GM23338 (cell line): ENCODE measurements at regions not wholly inside any gene's neighbourhood (a gene's known extent, or its start where the extent isn't known, plus 50 kb on each side); places are given as distances from the start of the nearest gene placed in this dataset.

Experiments
- ATAC-seq: fragments of 200-7000 bp; cut with Tn5 transposase; 3 replicates; pipeline ENCODE4 v1.9.1; 2020
- DNase-seq: peaks from one replicate; pipeline ENCODE4 v3.0.0-alpha.2; 2015; ENCODE audit warnings: low spot score
- H2AFZ ChIP-seq: fragments of 200-600 bp; sonication (generic); 2 replicates; pipeline ENCODE4 v1.8.0; 2016; ENCODE audit warnings: antibody characterized with exemption, mild to moderate bottlenecking, moderate library complexity
- H3F3A ChIP-seq: fragments of 200-600 bp; sonication (generic); replicated peaks from 2 replicates; pipeline ENCODE4 v1.8.0; 2017; ENCODE audit warnings: antibody characterized with exemption, mixed run types, low read depth
- H3K27ac ChIP-seq: fragments of 200-600 bp; sonication (generic); 2 replicates; pipeline ENCODE4 v1.6.1; 2016; ENCODE audit warnings: low read depth
- H3K27me3 ChIP-seq: fragments of 200-600 bp; sonication (generic); 2 replicates; pipeline ENCODE4 v1.8.0; 2016; ENCODE audit warnings: mild to moderate bottlenecking, mixed run types, moderate library complexity; ENCODE audit not compliant: insufficient read depth
- H3K36me3 ChIP-seq: fragments of 200-600 bp; sonication (generic); 2 replicates; pipeline ENCODE4 v1.8.0; 2016; ENCODE audit warnings: mild to moderate bottlenecking; ENCODE audit not compliant: insufficient read depth
- H3K4me1 ChIP-seq: fragments of 200-600 bp; sonication (generic); 2 replicates; pipeline ENCODE4 v1.8.0; 2016; ENCODE audit warnings: mild to moderate bottlenecking, moderate library complexity; ENCODE audit not compliant: insufficient read depth
- H3K4me2 ChIP-seq: fragments of 200-600 bp; sonication (generic); 2 replicates; pipeline ENCODE4 v1.7.1; 2017; ENCODE audit warnings: mixed run types
- H3K4me3 ChIP-seq: fragments of 200-600 bp; sonication (generic); 2 replicates; pipeline ENCODE4 v1.6.1; 2016; ENCODE audit warnings: mixed run types
- H3K79me2 ChIP-seq: fragments of 200-600 bp; sonication (generic); replicated peaks from 2 replicates; pipeline ENCODE4 v1.8.0; 2017; ENCODE audit warnings: mild to moderate bottlenecking; ENCODE audit not compliant: insufficient read depth
- H3K9me2 ChIP-seq: fragments of 200-600 bp; sonication (generic); 2 replicates; pipeline ENCODE4 v1.8.0; 2017; ENCODE audit not compliant: insufficient read depth
- H4K20me1 ChIP-seq: fragments of 200-600 bp; sonication (generic); replicated peaks from 2 replicates; pipeline ENCODE4 v1.8.0; 2017; ENCODE audit warnings: mild to moderate bottlenecking; ENCODE audit not compliant: insufficient read depth
- H3K27ac Mint-ChIP-seq: 2 replicates; pipeline ENCODE4 v1.8.0; 2020; ENCODE audit warnings: inconsistent platforms, mild to moderate bottlenecking, moderate library complexity, mixed read lengths
- H3K27me3 Mint-ChIP-seq: 3 replicates; pipeline ENCODE4 v1.8.0; 2022; ENCODE audit warnings: low read depth, mild to moderate bottlenecking, moderate library complexity, mixed read lengths, inconsistent platforms; ENCODE audit not compliant: insufficient read depth, poor library complexity
- H3K36me3 Mint-ChIP-seq: 3 replicates; pipeline ENCODE4 v1.8.0; 2021; ENCODE audit warnings: low read depth, mild to moderate bottlenecking, inconsistent platforms, moderate library complexity, mixed read lengths
- H3K4me1 Mint-ChIP-seq: 3 replicates; pipeline ENCODE4 v1.8.0; 2020; ENCODE audit warnings: mild to moderate bottlenecking, inconsistent platforms, mixed read lengths
- H3K4me3 Mint-ChIP-seq: 3 replicates; pipeline ENCODE4 v1.8.0; 2021; ENCODE audit warnings: moderate library complexity, mild to moderate bottlenecking, inconsistent platforms, mixed read lengths
- H3K9me3 Mint-ChIP-seq: 3 replicates; pipeline ENCODE4 v1.8.0; 2020; ENCODE audit warnings: moderate library complexity, mild to moderate bottlenecking, inconsistent platforms, mixed read lengths
- CREB1 ChIP-seq: fragments of 250-450 bp; sonication (Bioruptor Pico); IDR thresholded peaks from 2 replicates; pipeline ENCODE4 v1.5.0; 2020; ENCODE audit warnings: low read depth, mild to moderate bottlenecking, moderate library complexity
- EZH2 ChIP-seq: fragments of 200-600 bp; sonication (generic); IDR thresholded peaks from one replicate; pipeline ENCODE4 v1.8.0; 2017; ENCODE audit warnings: antibody characterized with exemption, mild to moderate bottlenecking, low read depth; ENCODE audit not compliant: unreplicated experiment
- EZH2phosphoT487 ChIP-seq: fragments of 200-600 bp; sonication (generic); IDR thresholded peaks from one replicate; pipeline ENCODE4 v1.8.1; 2018; ENCODE audit warnings: antibody characterized with exemption; ENCODE audit not compliant: unreplicated experiment
- JUNB ChIP-seq: IDR thresholded peaks from one replicate; pipeline ENCODE4 v1.6.1; 2016; ENCODE audit warnings: antibody characterized with exemption; ENCODE audit not compliant: unreplicated experiment
- NANOG ChIP-seq: IDR thresholded peaks from 2 replicates; pipeline ENCODE4 v1.6.1; 2016; ENCODE audit warnings: antibody characterized with exemption, borderline replicate concordance
- POLR2AphosphoS5 ChIP-seq: IDR thresholded peaks from 2 replicates; pipeline ENCODE4 v1.6.1; 2016; ENCODE audit warnings: antibody characterized with exemption, low read depth
- STAT1 ChIP-seq: IDR thresholded peaks from one replicate; pipeline ENCODE4 v1.6.1; 2016; ENCODE audit warnings: antibody characterized with exemption; ENCODE audit not compliant: unreplicated experiment
- ZNF114 ChIP-seq: fragments of 250-450 bp; sonication (Bioruptor Pico); IDR thresholded peaks from 2 replicates; pipeline ENCODE4 v1.5.0; 2020; ENCODE audit warnings: mild to moderate bottlenecking, moderate library complexity
- ZNF331 ChIP-seq: fragments of 250-450 bp; sonication (Bioruptor Pico); IDR thresholded peaks from 2 replicates; pipeline ENCODE4 v1.5.0; 2020; ENCODE audit warnings: low read depth, mild to moderate bottlenecking, moderate library complexity
- TF ChIP-seq, protein P1 (sequence below): IDR thresholded peaks from 2 replicates; pipeline ENCODE4 v1.6.1; 2016; ENCODE audit warnings: antibody characterized with exemption
- TF ChIP-seq, protein P2 (sequence below): IDR thresholded peaks from one replicate; pipeline ENCODE4 v1.6.1; 2018; ENCODE audit warnings: antibody characterized with exemption; ENCODE audit not compliant: unreplicated experiment
- TF ChIP-seq, protein P3 (sequence below): fragments of 250-450 bp; sonication (Bioruptor Pico); IDR thresholded peaks from 2 replicates; pipeline ENCODE4 v1.5.0; 2020; ENCODE audit warnings: mild to moderate bottlenecking, moderate library complexity
- TF ChIP-seq, protein P4 (sequence below), 2 experiments: fragments of 200-600 bp in 1 of 2; sonication (generic) in 1 of 2; conservative IDR thresholded peaks; 2 replicates each; pipeline versions ENCODE4 v1.5.1 to v1.6.1; 2016 to 2017; ENCODE audit warnings: antibody characterized with exemption in 2 of 2, low read depth in 2 of 2, mild to moderate bottlenecking in 2 of 2, moderate library complexity in 1 of 2

GRCh38 chr11:10993186-10993585 lies 135.3 kb upstream of the ZBED5 start:
- Mint-ChIP-seq H3K27me3 (peaks cover 7% of the 10 kb centered on the region), H3K36me3 (no peaks in the 10 kb centered on the region), H3K9me3 (peaks cover 8% of the 10 kb centered on the region; the same call in 2 of the 3 replicates), H3K4me1 (no peaks in the 10 kb centered on the region), H3K4me3 (no peak overlapping the region), H3K27ac (no peak overlapping the region)
- ATAC-seq (no peak), DNase-seq (no peak)
- H4K20me1 ChIP-seq = no peaks in the 10 kb centered on the region
- H3K27ac ChIP-seq = no peak overlapping the region
- H3K4me1 ChIP-seq = no peaks in the 10 kb centered on the region
- TF ChIP-seq, protein P1, sequence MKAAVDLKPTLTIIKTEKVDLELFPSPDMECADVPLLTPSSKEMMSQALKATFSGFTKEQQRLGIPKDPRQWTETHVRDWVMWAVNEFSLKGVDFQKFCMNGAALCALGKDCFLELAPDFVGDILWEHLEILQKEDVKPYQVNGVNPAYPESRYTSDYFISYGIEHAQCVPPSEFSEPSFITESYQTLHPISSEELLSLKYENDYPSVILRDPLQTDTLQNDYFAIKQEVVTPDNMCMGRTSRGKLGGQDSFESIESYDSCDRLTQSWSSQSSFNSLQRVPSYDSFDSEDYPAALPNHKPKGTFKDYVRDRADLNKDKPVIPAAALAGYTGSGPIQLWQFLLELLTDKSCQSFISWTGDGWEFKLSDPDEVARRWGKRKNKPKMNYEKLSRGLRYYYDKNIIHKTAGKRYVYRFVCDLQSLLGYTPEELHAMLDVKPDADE = no peak
- no peak for TF ChIP-seq STAT1
- no peak for TF ChIP-seq NANOG
- TF ChIP-seq POLR2AphosphoS5 = no peak
- no peak for TF ChIP-seq EZH2
- TF ChIP-seq CREB1 (CRISPR knock-in tag) = no peak
- TF ChIP-seq, protein P2, sequence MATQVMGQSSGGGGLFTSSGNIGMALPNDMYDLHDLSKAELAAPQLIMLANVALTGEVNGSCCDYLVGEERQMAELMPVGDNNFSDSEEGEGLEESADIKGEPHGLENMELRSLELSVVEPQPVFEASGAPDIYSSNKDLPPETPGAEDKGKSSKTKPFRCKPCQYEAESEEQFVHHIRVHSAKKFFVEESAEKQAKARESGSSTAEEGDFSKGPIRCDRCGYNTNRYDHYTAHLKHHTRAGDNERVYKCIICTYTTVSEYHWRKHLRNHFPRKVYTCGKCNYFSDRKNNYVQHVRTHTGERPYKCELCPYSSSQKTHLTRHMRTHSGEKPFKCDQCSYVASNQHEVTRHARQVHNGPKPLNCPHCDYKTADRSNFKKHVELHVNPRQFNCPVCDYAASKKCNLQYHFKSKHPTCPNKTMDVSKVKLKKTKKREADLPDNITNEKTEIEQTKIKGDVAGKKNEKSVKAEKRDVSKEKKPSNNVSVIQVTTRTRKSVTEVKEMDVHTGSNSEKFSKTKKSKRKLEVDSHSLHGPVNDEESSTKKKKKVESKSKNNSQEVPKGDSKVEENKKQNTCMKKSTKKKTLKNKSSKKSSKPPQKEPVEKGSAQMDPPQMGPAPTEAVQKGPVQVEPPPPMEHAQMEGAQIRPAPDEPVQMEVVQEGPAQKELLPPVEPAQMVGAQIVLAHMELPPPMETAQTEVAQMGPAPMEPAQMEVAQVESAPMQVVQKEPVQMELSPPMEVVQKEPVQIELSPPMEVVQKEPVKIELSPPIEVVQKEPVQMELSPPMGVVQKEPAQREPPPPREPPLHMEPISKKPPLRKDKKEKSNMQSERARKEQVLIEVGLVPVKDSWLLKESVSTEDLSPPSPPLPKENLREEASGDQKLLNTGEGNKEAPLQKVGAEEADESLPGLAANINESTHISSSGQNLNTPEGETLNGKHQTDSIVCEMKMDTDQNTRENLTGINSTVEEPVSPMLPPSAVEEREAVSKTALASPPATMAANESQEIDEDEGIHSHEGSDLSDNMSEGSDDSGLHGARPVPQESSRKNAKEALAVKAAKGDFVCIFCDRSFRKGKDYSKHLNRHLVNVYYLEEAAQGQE = no peak
- no peak for TF ChIP-seq JUNB
- TF ChIP-seq, protein P3, sequence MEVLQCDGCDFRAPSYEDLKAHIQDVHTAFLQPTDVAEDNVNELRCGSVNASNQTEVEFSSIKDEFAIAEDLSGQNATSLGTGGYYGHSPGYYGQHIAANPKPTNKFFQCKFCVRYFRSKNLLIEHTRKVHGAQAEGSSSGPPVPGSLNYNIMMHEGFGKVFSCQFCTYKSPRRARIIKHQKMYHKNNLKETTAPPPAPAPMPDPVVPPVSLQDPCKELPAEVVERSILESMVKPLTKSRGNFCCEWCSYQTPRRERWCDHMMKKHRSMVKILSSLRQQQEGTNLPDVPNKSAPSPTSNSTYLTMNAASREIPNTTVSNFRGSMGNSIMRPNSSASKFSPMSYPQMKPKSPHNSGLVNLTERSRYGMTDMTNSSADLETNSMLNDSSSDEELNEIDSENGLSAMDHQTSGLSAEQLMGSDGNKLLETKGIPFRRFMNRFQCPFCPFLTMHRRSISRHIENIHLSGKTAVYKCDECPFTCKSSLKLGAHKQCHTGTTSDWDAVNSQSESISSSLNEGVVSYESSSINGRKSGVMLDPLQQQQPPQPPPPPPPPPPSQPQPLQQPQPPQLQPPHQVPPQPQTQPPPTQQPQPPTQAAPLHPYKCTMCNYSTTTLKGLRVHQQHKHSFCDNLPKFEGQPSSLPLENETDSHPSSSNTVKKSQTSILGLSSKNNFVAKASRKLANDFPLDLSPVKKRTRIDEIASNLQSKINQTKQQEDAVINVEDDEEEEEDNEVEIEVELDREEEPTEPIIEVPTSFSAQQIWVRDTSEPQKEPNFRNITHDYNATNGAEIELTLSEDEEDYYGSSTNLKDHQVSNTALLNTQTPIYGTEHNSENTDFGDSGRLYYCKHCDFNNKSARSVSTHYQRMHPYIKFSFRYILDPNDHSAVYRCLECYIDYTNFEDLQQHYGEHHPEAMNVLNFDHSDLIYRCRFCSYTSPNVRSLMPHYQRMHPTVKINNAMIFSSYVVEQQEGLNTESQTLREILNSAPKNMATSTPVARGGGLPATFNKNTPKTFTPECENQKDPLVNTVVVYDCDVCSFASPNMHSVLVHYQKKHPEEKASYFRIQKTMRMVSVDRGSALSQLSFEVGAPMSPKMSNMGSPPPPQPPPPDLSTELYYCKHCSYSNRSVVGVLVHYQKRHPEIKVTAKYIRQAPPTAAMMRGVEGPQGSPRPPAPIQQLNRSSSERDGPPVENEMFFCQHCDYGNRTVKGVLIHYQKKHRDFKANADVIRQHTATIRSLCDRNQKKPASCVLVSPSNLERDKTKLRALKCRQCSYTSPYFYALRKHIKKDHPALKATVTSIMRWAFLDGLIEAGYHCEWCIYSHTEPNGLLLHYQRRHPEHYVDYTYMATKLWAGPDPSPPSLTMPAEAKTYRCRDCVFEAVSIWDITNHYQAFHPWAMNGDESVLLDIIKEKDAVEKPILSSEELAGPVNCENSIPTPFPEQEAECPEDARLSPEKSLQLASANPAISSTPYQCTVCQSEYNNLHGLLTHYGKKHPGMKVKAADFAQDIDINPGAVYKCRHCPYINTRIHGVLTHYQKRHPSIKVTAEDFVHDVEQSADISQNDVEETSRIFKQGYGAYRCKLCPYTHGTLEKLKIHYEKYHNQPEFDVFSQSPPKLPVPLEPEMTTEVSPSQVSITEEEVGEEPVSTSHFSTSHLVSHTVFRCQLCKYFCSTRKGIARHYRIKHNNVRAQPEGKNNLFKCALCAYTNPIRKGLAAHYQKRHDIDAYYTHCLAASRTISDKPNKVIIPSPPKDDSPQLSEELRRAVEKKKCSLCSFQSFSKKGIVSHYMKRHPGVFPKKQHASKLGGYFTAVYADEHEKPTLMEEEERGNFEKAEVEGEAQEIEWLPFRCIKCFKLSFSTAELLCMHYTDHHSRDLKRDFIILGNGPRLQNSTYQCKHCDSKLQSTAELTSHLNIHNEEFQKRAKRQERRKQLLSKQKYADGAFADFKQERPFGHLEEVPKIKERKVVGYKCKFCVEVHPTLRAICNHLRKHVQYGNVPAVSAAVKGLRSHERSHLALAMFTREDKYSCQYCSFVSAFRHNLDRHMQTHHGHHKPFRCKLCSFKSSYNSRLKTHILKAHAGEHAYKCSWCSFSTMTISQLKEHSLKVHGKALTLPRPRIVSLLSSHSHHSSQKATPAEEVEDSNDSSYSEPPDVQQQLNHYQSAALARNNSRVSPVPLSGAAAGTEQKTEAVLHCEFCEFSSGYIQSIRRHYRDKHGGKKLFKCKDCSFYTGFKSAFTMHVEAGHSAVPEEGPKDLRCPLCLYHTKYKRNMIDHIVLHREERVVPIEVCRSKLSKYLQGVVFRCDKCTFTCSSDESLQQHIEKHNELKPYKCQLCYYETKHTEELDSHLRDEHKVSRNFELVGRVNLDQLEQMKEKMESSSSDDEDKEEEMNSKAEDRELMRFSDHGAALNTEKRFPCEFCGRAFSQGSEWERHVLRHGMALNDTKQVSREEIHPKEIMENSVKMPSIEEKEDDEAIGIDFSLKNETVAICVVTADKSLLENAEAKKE (CRISPR knock-in tag) = no peak
- TF ChIP-seq, protein P4, sequence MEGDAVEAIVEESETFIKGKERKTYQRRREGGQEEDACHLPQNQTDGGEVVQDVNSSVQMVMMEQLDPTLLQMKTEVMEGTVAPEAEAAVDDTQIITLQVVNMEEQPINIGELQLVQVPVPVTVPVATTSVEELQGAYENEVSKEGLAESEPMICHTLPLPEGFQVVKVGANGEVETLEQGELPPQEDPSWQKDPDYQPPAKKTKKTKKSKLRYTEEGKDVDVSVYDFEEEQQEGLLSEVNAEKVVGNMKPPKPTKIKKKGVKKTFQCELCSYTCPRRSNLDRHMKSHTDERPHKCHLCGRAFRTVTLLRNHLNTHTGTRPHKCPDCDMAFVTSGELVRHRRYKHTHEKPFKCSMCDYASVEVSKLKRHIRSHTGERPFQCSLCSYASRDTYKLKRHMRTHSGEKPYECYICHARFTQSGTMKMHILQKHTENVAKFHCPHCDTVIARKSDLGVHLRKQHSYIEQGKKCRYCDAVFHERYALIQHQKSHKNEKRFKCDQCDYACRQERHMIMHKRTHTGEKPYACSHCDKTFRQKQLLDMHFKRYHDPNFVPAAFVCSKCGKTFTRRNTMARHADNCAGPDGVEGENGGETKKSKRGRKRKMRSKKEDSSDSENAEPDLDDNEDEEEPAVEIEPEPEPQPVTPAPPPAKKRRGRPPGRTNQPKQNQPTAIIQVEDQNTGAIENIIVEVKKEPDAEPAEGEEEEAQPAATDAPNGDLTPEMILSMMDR (conservative IDR thresholded peaks at IDR 0.05; ENCODE audit: low read depth in 2 of 2) = no peak
- no peak for TF ChIP-seq ZNF331 (CRISPR knock-in tag)
- no peak for TF ChIP-seq ZNF114
- TF ChIP-seq EZH2phosphoT487 = no peak
- H3K79me2 ChIP-seq = no peaks in the 10 kb centered on the region
- no peak overlapping the region for H3K4me2 ChIP-seq
- no peak overlapping the region for H2AFZ ChIP-seq
- H3K4me3 ChIP-seq = no peak overlapping the region
- no peaks in the 10 kb centered on the region for H3K27me3 ChIP-seq
- no peaks in the 10 kb centered on the region for H3K36me3 ChIP-seq
- H3K9me2 ChIP-seq = no peaks in the 10 kb centered on the region
- H3F3A ChIP-seq = no peaks in the 10 kb centered on the region
